Ammon's horn (tissue), 1 donor: ENCODE measurements at regions not wholly inside any gene's neighbourhood (a gene's known extent, or its start where the extent isn't known, plus 50 kb on each side); places are given as distances from the start of the nearest gene placed in this dataset.
A peak's percentile ranks its signal among the peaks of the same experiment; 100 is the strongest.

Source experiments
- DNase-seq: peaks from one replicate; pipeline ENCODE4 v3.0.0-alpha.2; 2016; ENCODE audit warnings: low spot score

GRCh38 chr7:115127399-115128021 lies 205.6 kb downstream of the MDFIC start:
- no peak for DNase-seq

GRCh38 chr7:115125750-115126149 lies 203.9 kb downstream of the MDFIC start:
- no peak for DNase-seq

GRCh38 chr7:115125312-115125711 lies 203.4 kb downstream of the MDFIC start:
- DNase-seq = no peak

GRCh38 chr7:115124409-115124939 lies 202.6 kb downstream of the MDFIC start:
- DNase-seq = no peak

- DNase-seq = no peak
These were observed 201.5 kb downstream of the MDFIC start for GRCh38 chr7:115123441-115123840.

GRCh38 chr7:115122388-115122787 lies 200.5 kb downstream of the MDFIC start:
- DNase-seq = no peak

- DNase-seq = no peak
These were observed 195.9 kb downstream of the MDFIC start for GRCh38 chr7:115117748-115118147.

GRCh38 chr7:115116773-115117715 lies 195.2 kb downstream of the MDFIC start:
- DNase-seq = no peak

GRCh38 chr7:115113776-115114175 lies 191.9 kb downstream of the MDFIC start:
- no peak for DNase-seq

GRCh38 chr7:115113131-115113530 lies 191.2 kb downstream of the MDFIC start:
- no peak for DNase-seq

GRCh38 chr7:115110523-115110922 lies 188.6 kb downstream of the MDFIC start:
- no peak for DNase-seq

GRCh38 chr7:115106316-115106715 lies 184.4 kb downstream of the MDFIC start:
- no peak for DNase-seq

GRCh38 chr7:115102738-115103137 lies 180.8 kb downstream of the MDFIC start:
- no peak for DNase-seq

- DNase-seq = no peak
These were observed 179.3 kb downstream of the MDFIC start for GRCh38 chr7:115101199-115101598.

- DNase-seq = no peak
These were observed 178.0 kb downstream of the MDFIC start for GRCh38 chr7:115099906-115100305.

- DNase-seq = no peak
These were observed 175.3 kb downstream of the MDFIC start for GRCh38 chr7:115097175-115097671.

GRCh38 chr7:115096262-115096661 lies 174.4 kb downstream of the MDFIC start:
- peak; percentile 25 for DNase-seq

- DNase-seq = no peak
These were observed 172.3 kb downstream of the MDFIC start for GRCh38 chr7:115094163-115094562.

- DNase-seq = no peak
These were observed 167.0 kb downstream of the MDFIC start for GRCh38 chr7:115088893-115089292.

- DNase-seq = no peak
These were observed 165.5 kb downstream of the MDFIC start for GRCh38 chr7:115087437-115087836.

GRCh38 chr7:115086146-115086841 lies 164.4 kb downstream of the MDFIC start:
- no peak for DNase-seq

GRCh38 chr7:115085421-115085820 lies 163.5 kb downstream of the MDFIC start:
- DNase-seq = no peak
